ENCODE measurements at regions not wholly inside any gene's neighbourhood (a gene's known extent, or its start where the extent isn't known, plus 50 kb on each side); places are given as distances from the start of the nearest gene placed in this dataset.
"Not testable (repeated sequence)": the region's sequence is repeated elsewhere in the genome, so short reads cannot be mapped to it uniquely, and the experiment has no call there.

DNA sequence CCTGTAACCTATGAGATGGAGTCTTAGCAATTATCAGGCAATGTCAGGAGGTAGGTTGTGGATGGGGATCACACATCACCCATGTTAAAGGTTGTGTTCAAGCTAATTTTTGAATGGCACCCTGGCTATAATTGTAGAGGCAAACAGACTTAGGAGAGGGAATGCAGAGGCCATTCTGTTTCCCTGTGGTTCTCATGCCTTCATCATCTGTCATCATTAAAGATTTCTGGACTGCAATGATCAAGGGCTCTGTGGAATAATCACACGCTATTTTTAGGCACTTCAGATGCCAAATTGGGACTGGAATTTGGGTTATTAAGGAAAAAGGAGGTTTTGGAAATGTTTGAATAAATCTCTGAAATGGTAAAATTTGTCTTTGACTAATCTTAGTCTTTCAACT lies 1065.4 kb downstream of the TAF11L14 start:
- Mint-ChIP-seq H3K4me3 (no peak overlapping the region), H3K27ac (no peak overlapping the region), H3K36me3 (ENCODE audit: low read depth) (no peaks in the 10 kb centered on the region), H3K4me1 (peaks cover 7% of the 10 kb centered on the region), H3K27me3 (no peaks in the 10 kb centered on the region)
- DNase-seq (no peak), ATAC-seq (no peak)
- no peaks in the 10 kb centered on the region for H3K9me3 ChIP-seq (ENCODE audit: control insufficient read depth, low read length, poor library complexity, severe bottlenecking)

DNA sequence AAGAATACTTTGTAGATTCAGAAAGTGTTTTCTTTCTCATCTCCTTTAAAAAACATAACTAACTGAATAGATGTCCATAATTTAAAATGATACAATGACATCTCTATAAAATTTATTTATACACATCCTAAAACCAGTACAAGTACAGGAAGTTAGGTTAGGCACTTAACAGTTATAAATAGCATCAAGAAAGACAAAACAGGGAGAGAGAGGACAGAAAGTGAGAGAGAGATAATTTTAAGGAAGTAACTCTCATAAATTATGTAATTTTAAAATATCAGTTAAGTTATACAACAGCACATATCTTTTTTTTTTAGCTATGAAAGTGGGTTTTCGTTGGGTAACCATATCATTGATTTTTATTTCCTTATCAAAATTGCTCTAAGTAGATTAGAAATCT lies 1068.6 kb downstream of the TAF11L14 start:
- Mint-ChIP-seq H3K4me3 (no peak overlapping the region), H3K4me1 (peaks cover 6% of the 10 kb centered on the region), H3K27me3 (no peaks in the 10 kb centered on the region), H3K27ac (no peak overlapping the region), H3K36me3 (ENCODE audit: low read depth) (no peaks in the 10 kb centered on the region)
- DNase-seq (no peak), ATAC-seq (no peak)
- no peaks in the 10 kb centered on the region for H3K9me3 ChIP-seq (ENCODE audit: control insufficient read depth, low read length, poor library complexity, severe bottlenecking)

DNA sequence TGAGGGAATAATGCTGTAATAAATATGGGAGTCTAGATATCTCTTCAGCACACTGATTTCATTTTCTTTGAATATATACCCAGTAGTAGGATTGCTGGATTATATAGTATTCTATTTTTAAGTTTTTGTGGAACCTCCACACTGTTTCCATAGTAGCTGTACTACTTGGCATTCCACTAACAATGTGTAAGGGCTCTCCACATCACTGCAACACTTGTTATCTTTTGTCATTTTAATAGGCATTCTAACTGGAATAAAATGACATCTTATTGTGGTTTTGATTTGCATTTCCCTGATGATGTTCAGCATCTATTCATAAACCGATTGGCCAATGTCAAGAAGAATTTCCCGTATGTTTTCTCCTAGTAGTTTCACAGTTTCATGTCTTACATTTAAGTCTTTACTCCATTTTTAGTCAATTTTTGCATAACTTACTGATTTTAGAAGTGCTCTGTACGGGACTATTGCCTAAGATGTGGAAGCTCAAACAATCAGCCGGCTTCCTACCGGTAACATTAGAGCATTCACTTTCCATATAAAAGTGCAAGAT lies 1078.8 kb downstream of the TAF11L14 start:
- no peaks in the 10 kb centered on the region for H3K9me3 ChIP-seq (ENCODE audit: control insufficient read depth, low read length, poor library complexity, severe bottlenecking)
- Mint-ChIP-seq H3K4me1 (peaks cover 2% of the 10 kb centered on the region), H3K27ac (peak overlapping the region; percentile 63), H3K36me3 (ENCODE audit: low read depth) (peaks cover 6% of the 10 kb centered on the region), H3K27me3 (no peaks in the 10 kb centered on the region), H3K4me3 (no peak overlapping the region)
- DNase-seq = no peak
- ATAC-seq = no peak

DNA sequence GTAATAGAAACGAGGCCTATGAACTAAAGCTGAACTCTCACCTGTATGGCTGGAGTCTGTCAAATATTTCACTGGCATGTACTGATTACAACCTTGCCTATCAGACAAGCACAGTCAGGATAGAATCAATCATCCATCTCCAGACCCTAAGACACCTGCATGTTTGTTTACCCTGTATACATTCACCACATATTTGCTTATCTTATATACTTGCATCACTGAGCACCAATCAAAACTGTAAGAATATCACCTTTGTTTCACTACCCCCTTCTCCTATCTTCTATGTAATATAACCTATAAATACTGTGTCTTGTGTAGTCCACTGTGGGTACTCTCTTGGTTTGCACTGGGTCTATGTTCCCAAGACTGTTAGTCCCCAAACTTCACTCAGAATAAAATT lies 1085.7 kb downstream of the TAF11L14 start:
- H3K9me3 ChIP-seq (ENCODE audit: control insufficient read depth, low read length, poor library complexity, severe bottlenecking) = no peaks in the 10 kb centered on the region
- DNase-seq (no peak), ATAC-seq (no peak)
- H3K4me1 Mint-ChIP-seq = peaks cover 5% of the 10 kb centered on the region
- no peak overlapping the region for H3K27ac Mint-ChIP-seq
- no peak overlapping the region for H3K4me3 Mint-ChIP-seq
- H3K36me3 Mint-ChIP-seq (ENCODE audit: low read depth) = no peaks in the 10 kb centered on the region
- H3K27me3 Mint-ChIP-seq = no peaks in the 10 kb centered on the region

DNA sequence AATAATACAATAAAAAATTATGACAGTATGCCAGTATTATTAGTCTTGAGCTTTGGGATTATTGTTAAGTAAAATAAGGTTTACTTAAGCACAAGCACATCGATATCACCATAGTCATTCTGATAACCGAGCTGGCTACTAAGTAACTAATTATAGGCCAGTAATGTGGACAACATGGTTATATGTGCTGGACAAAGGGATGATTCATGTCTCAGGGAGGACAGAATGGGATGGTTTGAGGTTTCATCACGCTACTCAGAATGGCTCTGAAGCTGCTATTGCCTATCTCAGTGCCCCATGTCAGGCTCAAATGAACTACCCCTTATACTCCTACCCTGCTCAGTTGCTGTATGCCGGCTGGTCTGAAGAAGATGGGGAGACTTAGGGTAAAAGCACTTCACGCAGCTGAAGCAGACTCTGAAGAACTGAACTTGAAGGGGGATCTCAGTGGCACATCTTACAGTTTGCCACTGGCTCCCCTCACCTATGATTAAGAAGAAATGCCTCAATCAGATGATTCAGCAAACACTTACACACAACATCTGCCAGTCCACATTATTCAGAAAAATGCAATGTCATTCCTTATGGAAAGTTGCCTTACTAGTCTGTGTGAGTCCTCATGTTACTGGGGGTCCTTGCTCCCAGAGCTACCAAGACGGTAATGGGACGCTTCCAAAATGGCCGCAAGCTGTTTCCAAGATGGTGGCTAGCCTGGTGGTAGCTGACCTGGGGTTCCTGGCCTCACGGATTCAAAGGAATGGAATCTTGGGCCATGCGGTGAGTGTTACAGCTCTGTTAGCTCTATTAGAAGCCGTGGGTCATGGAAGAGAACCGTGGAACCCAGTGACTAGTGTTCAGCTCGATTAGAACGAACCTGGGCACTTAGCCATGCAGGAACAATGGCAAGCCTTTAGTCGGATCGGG lies 1098.6 kb downstream of the TAF11L14 start:
- Mint-ChIP-seq H3K27me3 (no peaks in the 10 kb centered on the region), H3K4me1 (peaks cover 24% of the 10 kb centered on the region), H3K4me3 (no peak overlapping the region), H3K27ac (no peak overlapping the region), H3K36me3 (ENCODE audit: low read depth) (peaks cover 5% of the 10 kb centered on the region)
- DNase-seq = no peak
- no peaks in the 10 kb centered on the region for H3K9me3 ChIP-seq (ENCODE audit: control insufficient read depth, low read length, poor library complexity, severe bottlenecking)
- no peak for ATAC-seq

DNA sequence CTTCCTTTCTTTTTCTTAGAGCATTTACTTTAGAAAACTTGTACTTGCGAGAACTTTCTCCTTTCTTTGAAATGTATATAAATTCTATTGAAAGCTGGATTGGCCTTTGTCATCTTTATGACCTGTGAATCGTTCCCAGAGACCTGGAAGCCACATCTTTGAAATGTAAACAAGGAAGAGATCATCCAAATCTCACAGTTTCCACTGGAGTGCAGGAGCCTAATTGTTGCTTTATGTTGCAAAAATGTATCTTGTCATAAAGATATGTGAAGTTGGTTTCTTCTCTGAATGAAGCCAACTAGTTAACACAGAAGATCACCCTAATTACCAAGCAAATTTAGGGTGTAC lies 1101.8 kb downstream of the TAF11L14 start:
- Mint-ChIP-seq H3K27ac (peak overlapping the region; percentile 21), H3K4me1 (peaks cover 33% of the 10 kb centered on the region), H3K4me3 (no peak overlapping the region), H3K36me3 (ENCODE audit: low read depth) (peaks cover 8% of the 10 kb centered on the region), H3K27me3 (no peaks in the 10 kb centered on the region)
- H3K9me3 ChIP-seq (ENCODE audit: control insufficient read depth, low read length, poor library complexity, severe bottlenecking) = no peaks in the 10 kb centered on the region
- ATAC-seq = no peak
- DNase-seq = no peak

DNA sequence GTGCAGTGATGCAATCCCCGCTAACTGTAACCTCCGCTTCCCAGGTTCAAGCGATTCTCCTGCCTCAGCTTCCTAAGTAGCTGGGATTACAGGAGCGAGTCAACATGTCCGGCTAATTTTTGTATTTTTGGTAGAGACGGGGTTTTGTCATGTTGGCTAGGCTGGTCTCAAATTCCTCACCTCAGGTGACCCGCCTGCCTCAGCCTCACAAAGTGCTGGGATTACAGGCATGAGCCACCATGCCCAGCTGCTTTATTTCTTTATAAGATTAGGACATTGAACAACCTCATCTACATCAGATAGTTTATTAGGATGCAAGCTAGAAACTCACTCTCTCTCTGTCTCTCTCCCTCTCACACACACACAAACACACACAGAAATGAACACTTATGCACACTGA lies 1102.5 kb downstream of the TAF11L14 start:
- H3K36me3 Mint-ChIP-seq (ENCODE audit: low read depth); DNase-seq; H3K4me3 Mint-ChIP-seq; ATAC-seq; H3K27me3 Mint-ChIP-seq; H3K9me3 ChIP-seq (ENCODE audit: control insufficient read depth, low read length, poor library complexity, severe bottlenecking): not testable (repeated sequence)
- Mint-ChIP-seq H3K27ac (peak overlapping the region; percentile 21), H3K4me1 (peaks cover 36% of the 10 kb centered on the region)

DNA sequence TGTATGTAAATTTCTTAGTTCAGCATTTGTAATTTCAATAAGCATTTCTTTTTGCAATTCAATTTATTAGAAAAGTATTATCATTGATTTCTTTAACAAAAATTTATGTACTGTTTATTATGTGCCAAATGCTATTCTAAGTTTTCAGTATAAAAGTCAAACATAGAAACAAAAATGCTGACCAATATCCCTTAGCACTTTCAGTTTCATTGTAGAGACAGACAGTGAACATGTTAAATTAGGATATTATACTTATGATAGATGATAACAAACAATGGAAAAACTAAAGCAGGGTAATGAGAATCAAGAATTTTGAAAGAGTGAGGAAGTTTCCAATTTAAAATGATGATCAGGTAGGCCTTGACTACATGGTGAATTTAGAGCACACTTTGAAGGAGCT lies 1106.0 kb downstream of the TAF11L14 start:
- peaks cover 4% of the 10 kb centered on the region for H3K36me3 Mint-ChIP-seq (ENCODE audit: low read depth)
- peak overlapping the region; percentile 47 for H3K27ac Mint-ChIP-seq
- H3K4me1 Mint-ChIP-seq = peaks cover 54% of the 10 kb centered on the region
- no peaks in the 10 kb centered on the region for H3K9me3 ChIP-seq (ENCODE audit: control insufficient read depth, low read length, poor library complexity, severe bottlenecking)
- no peaks in the 10 kb centered on the region for H3K27me3 Mint-ChIP-seq
- peak overlapping the region; percentile 41 for H3K4me3 Mint-ChIP-seq
- no peak for DNase-seq
- no peak for ATAC-seq

DNA sequence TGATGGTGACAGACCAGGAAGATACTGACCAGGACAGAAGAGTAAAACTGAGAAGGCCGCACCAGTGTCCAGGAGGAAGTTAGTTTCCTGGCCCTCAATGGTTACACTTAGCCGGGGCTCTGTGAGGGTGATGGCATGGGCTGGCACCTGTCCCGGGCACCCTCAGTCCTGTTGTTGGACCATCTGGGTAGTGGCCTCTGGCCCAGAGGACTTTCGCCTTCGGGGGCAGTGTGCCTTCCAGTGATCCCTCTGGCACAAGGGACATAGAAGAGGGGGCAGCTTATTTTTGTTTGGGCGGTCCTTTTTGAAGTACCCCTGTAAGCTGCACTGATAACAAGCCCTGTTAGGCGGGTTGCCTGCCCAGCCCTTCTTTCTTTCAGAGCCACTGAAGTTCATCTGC lies 1108.6 kb downstream of the TAF11L14 start:
- Mint-ChIP-seq H3K36me3 (ENCODE audit: low read depth) (peaks cover 4% of the 10 kb centered on the region), H3K27ac (no peak overlapping the region), H3K4me1 (peaks cover 55% of the 10 kb centered on the region), H3K27me3 (no peaks in the 10 kb centered on the region), H3K4me3 (no peak overlapping the region)
- no peaks in the 10 kb centered on the region for H3K9me3 ChIP-seq (ENCODE audit: control insufficient read depth, low read length, poor library complexity, severe bottlenecking)
- DNase-seq (no peak), ATAC-seq (no peak)

DNA sequence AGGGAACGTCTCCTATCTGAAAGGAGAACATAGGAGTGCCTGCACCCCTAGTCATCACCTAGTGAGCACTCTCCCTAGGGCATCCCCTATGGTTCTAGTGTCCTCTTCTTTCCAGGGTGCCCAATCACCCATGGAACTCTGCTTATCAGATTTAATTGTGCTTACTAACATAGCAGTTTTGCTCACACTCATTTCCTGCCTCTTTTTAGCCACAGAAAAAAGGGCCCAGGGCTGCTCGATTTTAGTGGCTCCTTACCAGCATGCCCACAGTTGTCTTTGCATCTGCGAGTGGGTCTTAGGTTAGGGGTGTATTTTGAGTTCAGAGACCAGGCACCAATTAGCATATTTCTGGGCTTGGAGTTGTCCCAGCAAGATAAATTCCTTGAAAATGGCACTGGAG lies 1110.2 kb downstream of the TAF11L14 start:
- ATAC-seq (peak; percentile 19), DNase-seq (no peak)
- H3K4me1 Mint-ChIP-seq = peaks cover 46% of the 10 kb centered on the region
- peak overlapping the region; percentile 93 for H3K4me3 Mint-ChIP-seq
- H3K9me3 ChIP-seq (ENCODE audit: control insufficient read depth, low read length, poor library complexity, severe bottlenecking) = no peaks in the 10 kb centered on the region
- no peaks in the 10 kb centered on the region for H3K27me3 Mint-ChIP-seq
- peak overlapping the region; percentile 98 for H3K27ac Mint-ChIP-seq
- H3K36me3 Mint-ChIP-seq (ENCODE audit: low read depth) = no peaks in the 10 kb centered on the region

DNA sequence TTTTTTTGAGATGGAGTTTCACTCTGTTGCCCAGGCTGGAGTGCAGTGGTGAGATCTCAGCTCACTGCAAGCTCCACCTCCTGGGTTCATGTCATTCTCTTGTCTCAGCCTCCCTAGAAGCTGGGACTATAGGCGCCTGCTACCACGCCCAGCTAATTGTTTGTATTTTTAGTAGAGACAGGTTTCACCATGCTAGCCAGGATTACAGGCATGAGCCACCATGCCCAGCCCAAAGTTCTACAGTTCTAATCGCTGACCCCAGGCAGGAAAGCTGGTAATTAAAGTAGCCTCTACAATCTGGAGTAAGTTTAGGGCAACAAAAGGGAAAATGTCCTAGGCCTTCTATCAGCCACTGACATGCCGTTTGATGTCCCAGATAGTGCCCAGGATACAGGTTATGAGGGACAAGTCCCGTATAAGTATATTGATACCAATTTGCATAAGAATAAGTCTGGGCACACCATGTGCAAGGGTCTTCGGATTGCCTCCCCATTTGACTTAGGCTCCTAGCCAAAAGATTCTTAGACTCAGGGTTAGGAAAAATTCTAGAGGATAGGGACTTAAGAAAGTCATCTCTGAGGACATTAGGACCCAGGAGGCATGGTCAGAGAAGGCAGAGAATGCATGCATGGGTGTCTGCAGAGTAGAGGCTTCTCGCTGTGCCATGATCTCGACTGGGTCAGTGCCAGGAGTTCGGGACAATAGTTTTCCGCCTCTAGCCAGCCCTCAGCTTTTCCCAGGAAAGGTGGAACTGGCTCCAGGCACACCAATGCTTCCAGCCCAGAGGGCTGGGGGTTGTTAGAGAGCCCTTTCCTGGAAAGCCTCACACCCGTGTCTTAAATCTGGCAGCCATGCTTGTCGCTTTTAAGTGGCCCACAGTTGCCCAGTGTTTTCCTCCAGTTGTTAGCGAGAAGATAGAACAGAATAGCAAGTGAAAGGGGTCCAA lies 1111.1 kb downstream of the TAF11L14 start:
- peak overlapping the region; percentile 93 for H3K4me3 Mint-ChIP-seq

DNA sequence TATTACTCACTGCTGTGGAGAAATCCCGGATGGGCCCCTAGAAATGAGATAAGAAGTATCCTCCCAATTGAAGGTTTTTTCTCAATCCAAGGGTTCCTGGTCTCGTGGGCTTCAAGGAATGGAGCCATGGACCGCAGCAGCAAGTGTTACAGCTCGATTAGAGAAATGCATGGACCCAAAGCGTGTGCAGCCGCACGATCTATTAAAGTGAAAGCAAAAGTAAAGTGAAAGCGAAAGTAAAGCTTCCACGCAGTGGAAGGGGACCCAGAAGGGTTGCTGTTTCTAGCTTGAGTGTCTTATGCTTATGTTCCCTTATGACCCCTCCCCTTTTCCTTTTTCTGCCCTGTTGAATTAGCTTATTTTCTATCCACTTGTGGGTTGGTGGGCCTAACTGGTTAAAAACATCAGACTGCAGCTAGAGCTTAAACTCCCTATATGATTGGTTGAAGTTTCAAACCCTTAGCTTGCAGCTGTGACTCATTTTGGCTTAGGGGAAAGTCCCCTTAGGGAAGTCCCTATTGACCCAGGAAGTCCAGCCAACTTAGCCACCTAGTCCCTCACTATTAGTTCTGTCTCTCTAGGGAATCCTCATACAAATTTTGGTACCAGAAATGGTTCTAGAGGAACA lies 1111.8 kb downstream of the TAF11L14 start:
- Mint-ChIP-seq H3K27ac (peak overlapping the region; percentile 98), H3K27me3 (no peaks in the 10 kb centered on the region), H3K4me1 (peaks cover 35% of the 10 kb centered on the region), H3K36me3 (ENCODE audit: low read depth) (no peaks in the 10 kb centered on the region), H3K4me3 (peak overlapping the region; percentile 93)
- DNase-seq (no peak), ATAC-seq (peak; percentile 84)
- H3K9me3 ChIP-seq (ENCODE audit: control insufficient read depth, low read length, poor library complexity, severe bottlenecking) = peaks cover 2% of the 10 kb centered on the region

More for the DNA sequence above, 1111.1 kb downstream of the TAF11L14 start:
- no peaks in the 10 kb centered on the region for H3K27me3 Mint-ChIP-seq
- ATAC-seq (peak; percentile 53), DNase-seq (no peak)
- no peaks in the 10 kb centered on the region for H3K36me3 Mint-ChIP-seq (ENCODE audit: low read depth)
- H3K27ac Mint-ChIP-seq = peak overlapping the region; percentile 98
- peaks cover 43% of the 10 kb centered on the region for H3K4me1 Mint-ChIP-seq
- peaks cover 2% of the 10 kb centered on the region for H3K9me3 ChIP-seq (ENCODE audit: control insufficient read depth, low read length, poor library complexity, severe bottlenecking)

DNA sequence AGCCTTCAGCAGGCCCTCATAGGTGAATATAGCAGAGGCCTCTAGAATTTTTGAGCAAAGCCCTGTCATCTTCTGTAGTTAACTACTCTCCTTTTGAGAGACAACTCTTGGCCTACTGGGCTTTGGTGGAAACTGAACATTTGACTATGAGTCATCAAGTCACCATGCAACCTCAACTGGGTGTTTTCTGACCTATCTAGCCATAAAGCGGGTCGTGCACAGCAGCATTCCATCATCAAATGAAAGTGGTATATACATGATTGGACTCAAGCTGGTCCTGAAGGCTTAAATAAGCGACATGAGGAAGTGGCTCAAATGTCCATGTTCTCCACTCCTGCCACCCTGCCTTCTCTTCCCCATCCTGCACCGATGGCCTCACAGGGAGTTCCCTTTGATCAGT lies 1115.5 kb downstream of the TAF11L14 start:
- Mint-ChIP-seq H3K4me1 (peaks cover 18% of the 10 kb centered on the region), H3K36me3 (ENCODE audit: low read depth) (no peaks in the 10 kb centered on the region), H3K27me3 (peaks cover 7% of the 10 kb centered on the region), H3K27ac (peak overlapping the region; percentile 2), H3K4me3 (no peak overlapping the region)
- peaks cover 2% of the 10 kb centered on the region for H3K9me3 ChIP-seq (ENCODE audit: control insufficient read depth, low read length, poor library complexity, severe bottlenecking)
- ATAC-seq (no peak), DNase-seq (no peak)

Data from T-helper 17 cell (primary cell).